ENCODE measurements at regions not wholly inside any gene's neighbourhood (a gene's known extent, or its start where the extent isn't known, plus 50 kb on each side); places are given as distances from the start of the nearest gene placed in this dataset.

- no peak for FAIRE-seq
- no peak for DNase-seq (ENCODE audit: insufficient read length)
- no peak for TF ChIP-seq POLR2A (IDR thresholded peaks at IDR 0.05; ENCODE audit: low read depth, low read length)
- TF ChIP-seq TAF1 (IDR thresholded peaks at IDR 0.05; ENCODE audit: borderline replicate concordance, low read depth, low read length), result no peak
- TF ChIP-seq POLR2AphosphoS5 (IDR thresholded peaks at IDR 0.05; ENCODE audit: low read depth, low read length), result no peak
These were observed 286.7 kb downstream of the FZD1 start for GRCh38 chr7:91550931-91551330.

GRCh38 chr7:91551377-91552175 lies 287.3 kb downstream of the FZD1 start:
- FAIRE-seq (no peak), DNase-seq (ENCODE audit: insufficient read length) (no peak)
- TF ChIP-seq POLR2AphosphoS5 (IDR thresholded peaks at IDR 0.05; ENCODE audit: low read depth, low read length) (no peak), TAF1 (IDR thresholded peaks at IDR 0.05; ENCODE audit: borderline replicate concordance, low read depth, low read length) (no peak), POLR2A (IDR thresholded peaks at IDR 0.05; ENCODE audit: low read depth, low read length) (no peak)

DNA sequence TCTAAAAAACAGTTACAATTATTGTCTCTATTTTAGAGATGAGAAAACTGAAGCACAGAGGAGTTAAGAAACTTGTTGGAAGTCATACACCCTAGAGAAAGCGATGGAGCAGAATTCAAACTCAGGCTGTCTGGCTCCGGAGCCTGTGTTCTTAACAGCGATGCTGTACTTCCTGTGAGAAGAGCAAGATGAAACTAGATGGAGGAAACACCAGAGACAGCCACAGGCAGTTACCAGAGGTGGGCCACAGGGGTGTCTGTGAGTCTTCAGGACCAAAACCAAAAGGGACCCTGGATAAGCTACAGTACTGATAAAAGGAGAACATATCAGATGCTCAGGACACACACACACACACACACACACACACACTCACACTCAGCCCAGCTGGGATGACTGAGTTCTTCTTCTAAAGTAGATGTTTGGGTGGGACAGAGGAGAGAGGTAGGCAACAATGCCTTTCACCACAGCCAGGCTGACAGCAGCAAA lies 289.2 kb downstream of the FZD1 start:
- DNase-seq (ENCODE audit: insufficient read length) (no peak), FAIRE-seq (no peak)
- TF ChIP-seq TAF1 (IDR thresholded peaks at IDR 0.05; ENCODE audit: borderline replicate concordance, low read depth, low read length), result no peak
- TF ChIP-seq POLR2AphosphoS5 (IDR thresholded peaks at IDR 0.05; ENCODE audit: low read depth, low read length), result no peak
- no peak for TF ChIP-seq POLR2A (IDR thresholded peaks at IDR 0.05; ENCODE audit: low read depth, low read length)

GRCh38 chr7:91554883-91555282 lies 290.6 kb downstream of the FZD1 start:
- FAIRE-seq (no peak), DNase-seq (ENCODE audit: insufficient read length) (no peak)

DNA sequence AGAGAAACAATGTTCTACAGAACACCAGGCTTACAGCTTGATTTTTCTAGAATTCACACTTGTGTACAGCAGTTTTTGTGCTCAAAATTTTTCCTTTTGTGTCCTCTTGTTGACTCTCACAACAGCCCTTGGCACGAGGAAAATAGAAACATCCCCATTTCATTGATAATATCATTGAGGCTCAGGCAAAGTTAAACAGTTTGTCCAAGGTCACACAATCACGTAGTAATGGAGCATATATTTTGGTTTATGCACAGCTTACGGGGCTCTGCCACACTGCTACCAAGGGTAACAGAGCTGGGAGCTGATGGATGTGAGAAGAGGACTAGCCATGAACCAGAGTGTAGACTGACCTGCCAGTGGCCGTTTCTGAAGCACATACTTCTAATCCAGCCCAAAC lies 292.0 kb downstream of the FZD1 start:
- DNase-seq (ENCODE audit: insufficient read length) (no peak), FAIRE-seq (no peak)
- TF ChIP-seq POLR2AphosphoS5 (IDR thresholded peaks at IDR 0.05; ENCODE audit: low read depth, low read length), result no peak
- no peak for TF ChIP-seq TAF1 (IDR thresholded peaks at IDR 0.05; ENCODE audit: borderline replicate concordance, low read depth, low read length)
- TF ChIP-seq POLR2A (IDR thresholded peaks at IDR 0.05; ENCODE audit: low read depth, low read length), result no peak

More at GRCh38 chr7:91554883-91555282, 290.6 kb downstream of the FZD1 start:
- no peak for TF ChIP-seq POLR2A (IDR thresholded peaks at IDR 0.05; ENCODE audit: low read depth, low read length)
- TF ChIP-seq POLR2AphosphoS5 (IDR thresholded peaks at IDR 0.05; ENCODE audit: low read depth, low read length), result no peak
- TF ChIP-seq TAF1 (IDR thresholded peaks at IDR 0.05; ENCODE audit: borderline replicate concordance, low read depth, low read length), result no peak

DNA sequence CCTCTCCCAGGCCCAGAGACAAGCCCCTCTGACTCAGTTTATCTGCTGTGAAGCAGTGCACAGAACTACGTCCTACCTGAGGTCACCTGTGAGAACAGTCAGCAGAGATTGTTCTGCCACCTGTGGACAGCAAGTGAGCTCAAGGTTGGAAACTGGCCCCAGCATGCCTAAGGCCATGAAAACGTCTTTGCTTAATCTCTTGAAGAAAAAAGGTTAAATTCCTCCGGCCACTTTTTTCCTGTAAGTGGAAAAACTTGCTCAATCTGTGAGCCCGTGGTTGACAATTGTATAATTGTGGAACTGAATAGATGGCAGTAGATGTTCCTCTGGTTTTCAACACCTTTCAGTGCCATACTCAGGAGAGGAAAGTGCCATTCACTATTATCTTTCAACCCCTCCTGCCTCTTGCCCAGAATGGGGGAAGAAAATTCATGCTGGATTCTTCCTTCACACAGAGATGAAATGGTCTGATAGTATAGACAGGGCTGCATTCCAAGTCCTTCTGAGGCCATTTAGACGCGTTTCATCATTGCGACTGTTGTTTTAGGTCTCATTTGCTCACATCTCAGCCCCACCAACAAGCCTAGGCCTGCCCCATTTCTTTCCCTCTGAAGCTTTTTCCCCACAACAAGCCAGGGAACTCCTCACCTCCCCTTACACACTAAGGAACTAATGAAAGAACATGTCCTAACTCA lies 292.9 kb downstream of the FZD1 start:
- no peak for TF ChIP-seq TAF1 (IDR thresholded peaks at IDR 0.05; ENCODE audit: borderline replicate concordance, low read depth, low read length)
- TF ChIP-seq POLR2AphosphoS5 (IDR thresholded peaks at IDR 0.05; ENCODE audit: low read depth, low read length), result no peak
- no peak for TF ChIP-seq POLR2A (IDR thresholded peaks at IDR 0.05; ENCODE audit: low read depth, low read length)
- FAIRE-seq, result no peak
- no peak for DNase-seq (ENCODE audit: insufficient read length)

DNA sequence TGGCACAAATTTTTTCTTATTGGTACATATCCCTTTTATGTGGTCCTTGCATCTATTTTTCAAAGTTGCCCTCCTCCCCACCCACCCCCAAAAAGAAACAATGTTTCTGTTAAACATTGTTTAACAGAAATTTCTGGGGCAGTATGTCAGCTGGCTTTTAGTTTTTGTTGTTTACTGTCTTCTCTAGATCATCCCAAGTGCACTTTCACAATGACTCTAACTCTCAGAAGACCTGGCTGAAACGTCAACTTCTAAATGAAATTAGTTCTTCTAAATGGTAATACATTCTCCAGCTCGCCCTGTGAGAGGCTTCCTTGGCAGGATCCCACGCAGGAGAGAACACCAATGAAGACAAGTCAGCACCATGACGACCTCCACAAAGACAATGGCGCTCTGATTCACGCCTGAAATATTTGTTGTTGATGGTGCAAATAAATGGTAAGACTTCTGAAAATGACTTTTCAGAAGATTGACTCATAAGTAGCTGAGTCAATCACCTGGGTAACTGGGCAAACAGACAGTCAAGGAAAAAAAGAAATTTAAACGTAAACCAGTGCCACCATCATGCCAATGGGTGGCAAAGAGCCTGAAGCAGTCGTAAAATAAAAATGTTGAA lies 293.7 kb downstream of the FZD1 start:
- no peak for DNase-seq (ENCODE audit: insufficient read length)
- TF ChIP-seq POLR2AphosphoS5 (IDR thresholded peaks at IDR 0.05; ENCODE audit: low read depth, low read length), result no peak
- TF ChIP-seq TAF1 (IDR thresholded peaks at IDR 0.05; ENCODE audit: borderline replicate concordance, low read depth, low read length), result no peak
- no peak for TF ChIP-seq POLR2A (IDR thresholded peaks at IDR 0.05; ENCODE audit: low read depth, low read length)
- FAIRE-seq, result no peak

DNA sequence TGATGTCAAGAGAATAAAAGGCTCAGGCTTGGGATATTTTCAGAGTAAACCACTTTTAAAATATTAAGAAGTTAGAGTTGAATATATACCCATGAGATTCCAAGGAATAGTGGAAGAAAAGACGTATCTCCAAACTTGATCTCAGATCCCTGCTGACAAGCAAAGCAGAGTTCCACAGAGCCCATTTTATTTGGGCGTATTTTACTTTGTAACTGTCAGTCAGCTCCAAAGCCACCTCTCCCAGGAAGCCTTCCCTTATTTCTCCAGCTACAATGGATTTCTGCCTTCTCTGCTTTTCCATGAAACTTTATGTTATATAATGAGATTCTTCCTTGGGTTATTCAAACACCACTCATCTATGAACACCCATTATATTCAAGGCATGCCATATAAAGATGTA lies 295.7 kb downstream of the FZD1 start:
- DNase-seq (ENCODE audit: insufficient read length) (no peak), FAIRE-seq (peak; percentile 9)
- TF ChIP-seq POLR2AphosphoS5 (IDR thresholded peaks at IDR 0.05; ENCODE audit: low read depth, low read length) (no peak), TAF1 (IDR thresholded peaks at IDR 0.05; ENCODE audit: borderline replicate concordance, low read depth, low read length) (no peak), POLR2A (IDR thresholded peaks at IDR 0.05; ENCODE audit: low read depth, low read length) (no peak)

GRCh38 chr7:91564101-91564500 lies 299.9 kb downstream of the FZD1 start:
- DNase-seq (ENCODE audit: insufficient read length), result no peak
- no peak for FAIRE-seq
- TF ChIP-seq POLR2AphosphoS5 (IDR thresholded peaks at IDR 0.05; ENCODE audit: low read depth, low read length), result no peak
- no peak for TF ChIP-seq TAF1 (IDR thresholded peaks at IDR 0.05; ENCODE audit: borderline replicate concordance, low read depth, low read length)
- no peak for TF ChIP-seq POLR2A (IDR thresholded peaks at IDR 0.05; ENCODE audit: low read depth, low read length)

DNA sequence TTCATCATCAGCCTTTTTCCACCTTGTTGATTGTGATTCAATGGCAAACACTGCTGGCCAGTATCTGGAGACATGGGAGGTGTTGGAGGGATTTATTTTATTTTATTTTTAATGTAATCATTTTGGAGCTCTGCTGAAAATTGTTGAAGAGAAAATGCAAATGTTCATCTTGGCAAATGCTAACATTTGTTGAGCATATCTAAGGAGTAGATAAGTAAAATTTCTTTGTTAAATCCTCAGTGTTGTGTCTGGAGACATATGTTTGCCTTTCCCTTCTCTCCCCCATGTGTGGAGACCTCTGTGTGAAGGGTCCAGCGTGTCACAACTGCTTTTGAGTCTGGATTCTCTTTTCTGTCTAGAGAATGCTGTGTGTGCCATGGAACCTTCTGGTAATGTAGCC lies 300.3 kb downstream of the FZD1 start:
- DNase-seq (ENCODE audit: insufficient read length) (no peak), FAIRE-seq (no peak)
- TF ChIP-seq POLR2A (IDR thresholded peaks at IDR 0.05; ENCODE audit: low read depth, low read length) (no peak), POLR2AphosphoS5 (IDR thresholded peaks at IDR 0.05; ENCODE audit: low read depth, low read length) (no peak), TAF1 (IDR thresholded peaks at IDR 0.05; ENCODE audit: borderline replicate concordance, low read depth, low read length) (no peak)

Measured in GM12892 (cell line).